ENCODE measurements at regions not wholly inside any gene's neighbourhood (a gene's known extent, or its start where the extent isn't known, plus 50 kb on each side); places are given as distances from the start of the nearest gene placed in this dataset.

GRCh38 chr13:92974905-92975429, 251.6 kb upstream of the GPC6 start:
- no peak for TF ChIP-seq CTCF (IDR thresholded peaks at IDR 0.05; ENCODE audit: insufficient read depth, low read depth, low read length, missing control alignments)
- H3K4me3 ChIP-seq (ENCODE audit: low read length): no peak overlapping the region
- DNase-seq (ENCODE audit: low read depth): no peak

- no peak overlapping the region for H3K4me3 ChIP-seq (ENCODE audit: low read length)
- TF ChIP-seq CTCF (IDR thresholded peaks at IDR 0.05; ENCODE audit: insufficient read depth, low read depth, low read length, missing control alignments): no peak
- DNase-seq (ENCODE audit: low read depth): no peak
Measured at GRCh38 chr13:92976657-92977056, 249.9 kb upstream of the GPC6 start.

- no peak for TF ChIP-seq CTCF (IDR thresholded peaks at IDR 0.05; ENCODE audit: insufficient read depth, low read depth, low read length, missing control alignments)
- DNase-seq (ENCODE audit: low read depth): no peak
- no peak overlapping the region for H3K4me3 ChIP-seq (ENCODE audit: low read length)
Measured at GRCh38 chr13:92984151-92984550, 242.5 kb upstream of the GPC6 start.

- peak; percentile 75 for DNase-seq (ENCODE audit: low read depth)
- TF ChIP-seq CTCF (IDR thresholded peaks at IDR 0.05; ENCODE audit: insufficient read depth, low read depth, low read length, missing control alignments): no peak
Measured at GRCh38 chr13:92989301-92989700, 237.3 kb upstream of the GPC6 start.

GRCh38 chr13:92991692-92992091, 234.9 kb upstream of the GPC6 start:
- TF ChIP-seq CTCF (IDR thresholded peaks at IDR 0.05; ENCODE audit: insufficient read depth, low read depth, low read length, missing control alignments): no peak
- H3K4me3 ChIP-seq (ENCODE audit: low read length): no peak overlapping the region
- DNase-seq (ENCODE audit: low read depth): no peak

More at GRCh38 chr13:92989301-92989700, 237.3 kb upstream of the GPC6 start:
- no peak overlapping the region for H3K4me3 ChIP-seq (ENCODE audit: low read length)

- H3K4me3 ChIP-seq (ENCODE audit: low read length): no peak overlapping the region
- peak; percentile 69 for DNase-seq (ENCODE audit: low read depth)
- no peak for TF ChIP-seq CTCF (IDR thresholded peaks at IDR 0.05; ENCODE audit: insufficient read depth, low read depth, low read length, missing control alignments)
Measured at GRCh38 chr13:92994056-92994455, 232.6 kb upstream of the GPC6 start.

GRCh38 chr13:93001866-93002461, 224.6 kb upstream of the GPC6 start:
- no peak for DNase-seq (ENCODE audit: low read depth)
- no peak overlapping the region for H3K4me3 ChIP-seq (ENCODE audit: low read length)
- TF ChIP-seq CTCF (IDR thresholded peaks at IDR 0.05; ENCODE audit: insufficient read depth, low read depth, low read length, missing control alignments): no peak

All from epithelial cell of esophagus (primary cell).